Limb (tissue), 2 donors: ENCODE measurements at regions not wholly inside any gene's neighbourhood (a gene's known extent, or its start where the extent isn't known, plus 50 kb on each side); places are given as distances from the start of the nearest gene placed in this dataset.

Source experiments
- DNase-seq, 2 donors: peaks; one replicate each; pipeline ENCODE4 v3.0.0-alpha.2; 2016; ENCODE audit errors: extremely low spot score in 2 of 2

DNA sequence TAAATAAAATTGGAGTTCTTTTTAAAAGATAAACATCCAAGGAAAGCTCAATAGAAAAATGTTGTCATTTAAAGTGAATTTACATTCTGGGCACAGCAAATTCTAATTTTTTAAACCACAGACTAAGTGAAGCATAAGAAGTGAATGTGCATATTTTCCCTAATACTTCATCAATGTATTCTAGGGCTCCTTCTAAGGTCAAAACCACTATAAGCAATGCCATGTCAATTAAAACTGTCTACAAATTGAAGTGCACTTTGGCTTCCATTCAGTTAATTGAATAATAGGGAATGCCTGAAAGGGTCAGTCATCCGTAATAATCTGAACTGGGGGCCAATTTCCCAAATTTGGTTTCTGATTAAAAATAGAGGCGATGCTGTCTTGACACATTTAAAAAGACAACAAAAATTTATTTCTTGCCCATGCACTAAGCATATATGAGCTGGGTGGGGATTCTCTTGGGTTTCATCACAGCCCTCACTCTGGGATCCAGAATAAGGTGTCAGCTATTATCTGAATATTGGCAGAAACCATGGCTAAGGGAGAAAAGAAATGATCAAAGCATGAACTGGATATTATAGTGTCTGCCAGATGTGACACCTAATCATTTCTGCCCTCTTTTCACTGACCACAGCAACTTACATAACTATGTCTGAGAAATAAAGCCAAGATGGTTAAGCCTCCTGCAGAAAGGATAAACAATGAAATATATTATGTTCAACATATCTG is 660.6 kb upstream of the B3GALT2 start:
- DNase-seq: no peak

DNA sequence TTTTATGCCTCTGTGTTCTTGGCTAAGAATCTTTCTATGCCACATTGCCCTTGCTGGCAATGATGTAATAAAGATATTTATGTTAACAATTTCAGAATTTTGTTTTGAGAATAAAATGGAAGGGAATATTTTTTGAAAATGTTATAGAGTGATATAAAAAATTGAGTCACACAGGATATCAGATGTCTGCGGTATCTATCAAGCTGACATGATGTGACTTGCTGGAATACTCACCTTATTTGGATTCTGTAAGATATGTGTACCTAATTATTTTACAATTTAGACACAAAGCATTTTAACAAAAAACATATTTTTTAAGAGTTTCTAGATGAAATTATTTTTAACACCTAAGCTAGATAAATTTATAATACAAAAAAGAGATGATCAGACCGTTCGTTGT is 660.0 kb upstream of the B3GALT2 start:
- no peak for DNase-seq

DNA sequence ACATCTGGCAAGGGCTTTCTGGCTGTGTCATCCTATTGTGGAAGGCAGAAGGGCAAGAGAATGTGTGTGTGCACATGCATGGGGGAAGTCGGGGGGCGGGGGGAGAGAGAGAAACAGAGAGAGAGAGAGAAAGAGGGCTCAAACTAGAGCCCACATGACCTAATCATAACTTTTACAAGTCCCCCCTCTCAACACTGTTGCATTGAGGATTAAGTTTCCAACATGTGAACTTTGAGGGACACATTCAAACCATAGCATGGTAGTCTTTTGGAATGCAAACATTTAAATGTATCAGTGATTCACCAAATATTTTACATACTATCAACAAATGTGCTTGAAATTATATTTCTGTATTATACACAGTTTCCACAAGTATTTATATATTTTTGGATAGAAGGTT is 655.4 kb upstream of the B3GALT2 start:
- no peak for DNase-seq

DNA sequence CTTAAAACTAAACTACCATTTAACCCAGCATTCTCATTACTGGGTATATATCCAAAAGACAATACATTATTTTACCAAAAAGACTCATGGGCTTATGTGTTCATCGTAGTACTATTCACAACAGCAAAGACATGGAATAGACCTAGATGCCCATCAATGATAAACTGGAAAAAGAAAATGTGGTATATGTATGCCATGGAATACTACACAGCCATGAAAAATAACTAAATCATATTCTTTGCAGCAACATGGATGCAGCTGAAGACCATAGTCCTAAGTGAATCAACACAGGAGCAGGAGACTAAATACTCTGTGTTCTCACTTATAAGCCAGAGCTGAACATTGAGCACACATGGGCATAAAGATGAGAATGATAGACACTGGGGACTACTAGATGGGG is 645.1 kb upstream of the B3GALT2 start:
- DNase-seq: no peak

DNA sequence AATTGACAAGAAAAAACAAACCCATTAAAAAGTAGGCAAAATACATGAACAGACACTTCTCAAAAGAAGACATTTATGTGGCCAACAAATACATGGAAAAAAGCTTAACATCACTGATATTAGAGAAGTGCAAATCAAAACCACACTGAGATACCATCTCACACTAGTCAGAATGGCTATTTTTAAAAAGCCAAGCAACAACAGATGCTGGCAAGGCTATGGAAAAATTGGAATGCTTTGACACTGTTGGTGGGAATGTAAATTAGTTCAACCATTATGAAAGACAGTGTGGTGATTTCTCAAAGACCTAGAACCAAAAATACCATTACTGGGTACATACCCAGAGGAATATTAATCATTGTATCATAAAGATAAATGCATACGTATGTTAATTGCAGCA is 641.1 kb upstream of the B3GALT2 start:
- no peak for DNase-seq

DNA sequence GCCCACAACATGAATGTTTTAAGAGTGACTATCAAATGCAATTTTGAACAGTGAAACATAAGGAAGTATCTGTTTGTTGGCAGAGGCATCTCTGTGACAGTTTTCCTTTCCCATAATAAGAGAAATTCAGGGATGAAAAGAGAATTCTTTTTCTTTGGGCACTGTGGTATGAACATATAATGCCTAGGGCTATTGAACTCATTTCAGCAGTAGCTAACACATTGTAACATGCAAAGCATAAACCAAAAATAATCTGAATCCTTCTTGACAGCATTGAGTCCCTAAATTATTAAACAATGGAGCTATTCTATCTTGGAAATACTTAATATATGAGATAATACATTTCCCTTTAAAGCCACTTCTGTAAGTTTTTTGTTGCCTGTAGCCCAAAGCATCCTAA is 633.0 kb upstream of the B3GALT2 start:
- no peak for DNase-seq

DNA sequence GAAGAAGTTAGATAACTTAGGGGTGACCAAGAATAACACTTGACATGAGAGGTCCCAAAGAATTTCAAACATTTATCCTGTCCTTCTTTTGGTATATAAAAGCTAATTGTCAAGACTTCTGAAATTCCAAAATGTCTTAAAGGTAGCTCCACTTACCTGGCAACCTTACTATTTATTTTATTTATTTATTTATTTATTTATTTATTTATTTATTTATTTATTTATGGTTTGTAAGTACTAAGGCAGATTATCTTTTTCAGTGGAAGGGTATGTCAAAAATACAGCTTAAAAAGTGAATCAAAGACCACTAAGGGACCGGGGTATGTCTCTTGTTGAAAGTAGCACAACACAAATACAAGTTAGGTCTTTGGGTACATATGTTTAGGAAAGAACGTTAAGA is 620.8 kb upstream of the B3GALT2 start:
- DNase-seq: no peak

DNA sequence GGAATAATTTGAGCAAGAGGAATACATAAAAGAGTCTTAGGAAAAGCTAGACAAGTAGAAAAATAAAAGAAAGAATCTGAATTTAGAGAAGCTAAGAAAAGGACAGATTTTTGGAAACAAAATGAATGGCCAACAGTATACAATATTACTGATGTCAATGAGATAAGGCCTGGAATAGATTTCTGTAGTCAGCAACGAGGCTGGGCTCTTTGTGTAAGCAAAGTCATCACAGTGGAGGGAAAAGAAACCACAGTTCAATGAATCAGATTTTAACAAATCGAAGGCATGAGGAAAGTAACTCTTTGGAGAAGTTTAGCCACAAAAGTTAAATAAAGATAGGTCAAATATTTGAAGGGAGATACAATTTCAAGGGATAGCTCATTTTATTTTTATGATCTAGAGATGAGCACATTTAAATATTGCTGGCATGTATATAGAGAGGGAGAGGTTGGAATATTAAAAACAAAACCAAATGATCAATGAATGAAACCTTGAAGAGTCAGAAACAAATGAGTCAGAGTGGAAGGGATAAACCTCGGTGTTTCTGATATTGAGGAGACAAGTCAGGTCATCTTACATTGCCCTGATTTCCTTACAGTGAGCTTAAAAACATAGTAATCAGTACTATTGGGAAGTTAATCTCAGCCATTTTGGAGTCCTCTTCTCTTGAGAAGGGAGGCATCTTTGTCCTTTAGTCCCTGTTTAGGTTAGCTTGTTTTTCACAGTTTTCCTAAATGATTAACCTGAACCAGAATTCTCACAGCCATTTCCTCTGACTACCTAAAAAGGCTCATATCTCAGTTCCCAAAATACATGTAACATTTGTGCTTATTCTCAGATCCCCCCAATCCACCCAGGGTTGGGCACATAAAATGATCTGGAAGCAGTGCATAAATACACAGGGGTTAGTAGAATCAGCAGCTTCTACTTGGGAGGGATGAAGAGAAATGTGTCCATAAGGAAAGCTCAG is 620.0 kb upstream of the B3GALT2 start:
- DNase-seq: no peak

DNA sequence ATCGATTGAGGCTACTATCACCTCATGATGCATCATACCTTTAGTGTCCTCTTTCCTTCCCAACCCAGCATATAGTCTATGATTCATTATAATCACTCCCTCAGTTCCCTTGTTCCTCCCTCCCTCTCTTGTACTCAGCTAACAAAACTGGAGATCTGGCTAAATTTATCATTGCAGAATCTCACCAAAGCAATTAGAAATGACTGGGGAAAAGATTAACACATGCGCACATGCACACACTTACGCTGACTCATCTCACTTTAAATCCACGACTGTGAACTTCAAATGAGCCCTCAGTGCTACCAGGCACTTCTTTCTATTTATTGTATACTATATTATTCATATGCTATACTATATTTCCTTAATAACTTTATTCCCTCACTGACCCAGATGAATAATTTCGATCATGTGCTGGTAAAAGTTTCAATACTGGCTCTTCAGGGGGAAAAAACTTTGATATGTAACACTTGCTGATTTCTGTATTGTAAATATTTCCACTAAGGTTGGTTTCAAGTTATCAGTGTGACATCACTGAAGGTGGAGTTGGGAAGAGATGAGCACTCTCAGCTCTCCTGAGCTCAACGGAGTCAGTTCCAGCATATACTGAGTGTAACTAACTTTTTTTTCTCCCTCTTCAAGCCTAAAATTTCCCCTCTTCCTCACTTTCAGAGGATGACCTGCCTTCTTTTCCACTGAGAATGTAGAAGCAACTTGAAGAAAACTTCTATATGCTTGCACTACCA is 613.7 kb upstream of the B3GALT2 start:
- no peak for DNase-seq

DNA sequence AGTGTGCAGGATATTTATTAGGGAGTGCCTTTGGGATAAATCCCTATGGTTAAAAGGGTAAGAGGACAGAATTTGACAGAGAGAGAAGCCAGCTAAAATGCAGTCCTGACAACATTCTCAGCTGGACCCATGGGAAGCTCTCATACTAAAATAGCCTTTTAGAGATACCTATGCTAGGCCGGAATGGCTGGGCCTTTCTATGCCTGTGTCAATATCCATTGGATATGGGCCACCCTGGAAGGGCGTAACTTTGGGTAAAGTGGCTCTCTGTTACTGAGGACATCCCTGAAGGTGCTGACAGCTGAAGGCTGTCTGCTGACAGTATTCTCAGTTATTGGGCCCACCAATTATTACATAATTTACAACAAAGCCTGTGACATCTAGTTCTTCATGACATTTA is 613.0 kb upstream of the B3GALT2 start:
- DNase-seq: no peak

DNA sequence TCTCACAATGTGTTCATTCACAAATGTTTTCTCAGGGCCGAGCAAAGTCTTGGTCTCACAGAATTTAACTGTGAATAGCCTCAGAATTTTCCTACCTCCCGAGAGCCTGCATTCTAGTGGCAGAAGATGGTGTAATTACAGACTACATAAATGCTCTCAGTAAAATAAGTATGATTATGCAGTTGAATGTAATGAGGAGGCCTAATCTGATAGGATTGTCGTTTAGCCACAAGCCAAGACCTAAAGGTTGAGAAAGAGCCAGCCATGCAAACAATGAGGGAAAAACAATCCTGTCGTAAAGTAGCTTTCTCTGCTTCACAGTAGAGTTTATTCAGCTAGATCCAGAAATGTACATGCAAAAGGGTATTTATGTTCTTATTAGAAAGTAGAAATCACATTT is 607.8 kb upstream of the B3GALT2 start:
- no peak for DNase-seq

DNA sequence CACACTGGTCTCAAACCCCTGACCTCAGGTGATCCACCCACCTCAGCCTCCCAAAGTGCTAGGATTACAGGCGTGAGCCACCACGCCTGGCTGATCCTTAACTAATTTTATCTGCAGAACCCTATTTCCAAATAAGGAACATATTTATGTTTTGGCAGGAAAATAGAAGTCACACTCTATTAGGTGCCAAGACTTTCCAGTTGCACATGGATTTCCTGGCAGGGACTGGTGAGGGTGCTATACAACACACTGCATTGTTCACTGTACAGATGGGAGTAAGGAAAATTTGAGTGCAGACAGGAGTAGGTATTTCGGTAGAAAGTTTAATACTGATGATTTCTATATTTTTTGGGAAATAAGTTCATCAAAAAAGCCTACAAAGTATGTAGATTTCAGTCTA is 605.3 kb upstream of the B3GALT2 start:
- no peak for DNase-seq

DNA sequence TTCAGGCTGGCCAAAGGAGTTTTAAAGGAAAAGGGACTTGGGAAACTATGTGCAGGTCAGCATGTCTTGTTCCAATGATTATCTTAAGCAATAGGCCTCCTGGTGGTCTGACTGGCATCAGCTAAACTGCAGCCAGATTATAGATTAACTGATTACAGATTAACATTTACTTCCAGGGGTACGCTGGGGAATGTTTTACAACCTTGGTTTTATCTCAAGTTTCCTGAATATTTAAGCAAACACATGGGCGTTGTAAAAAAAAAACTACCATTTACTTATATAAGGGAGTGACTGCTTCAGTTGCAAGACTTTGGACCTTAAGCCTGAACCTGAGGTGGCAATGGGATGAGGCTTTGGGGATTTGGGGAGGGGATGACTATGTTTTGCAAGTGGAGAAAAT is 600.6 kb upstream of the B3GALT2 start:
- no peak for DNase-seq

DNA sequence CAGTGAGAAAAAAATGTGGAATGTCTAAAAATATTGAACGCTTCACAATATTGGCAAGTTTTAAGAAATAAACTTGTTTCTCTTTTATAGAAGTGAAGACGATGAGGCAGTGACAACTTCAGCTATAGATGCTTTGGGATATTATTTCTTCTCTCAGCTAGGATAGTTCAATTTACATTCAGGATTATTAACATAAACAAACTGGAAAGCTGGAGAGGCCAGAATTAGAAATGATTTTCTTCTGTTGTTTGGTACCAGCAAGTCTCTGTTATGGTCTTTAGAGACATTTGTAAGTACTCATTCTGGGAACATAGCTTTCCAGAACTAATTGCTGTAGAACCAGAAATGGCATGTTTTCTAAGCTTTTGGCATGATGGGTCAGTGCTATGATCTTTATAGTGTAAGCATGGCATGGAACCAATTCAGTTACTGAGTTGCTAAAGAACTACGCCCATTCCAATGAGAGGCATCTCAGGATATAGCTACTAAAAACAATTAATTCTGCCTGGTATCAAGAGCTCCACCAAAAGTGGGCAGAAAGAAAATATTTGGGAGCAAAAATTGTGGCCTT is 599.5 kb upstream of the B3GALT2 start:
- DNase-seq: no peak

DNA sequence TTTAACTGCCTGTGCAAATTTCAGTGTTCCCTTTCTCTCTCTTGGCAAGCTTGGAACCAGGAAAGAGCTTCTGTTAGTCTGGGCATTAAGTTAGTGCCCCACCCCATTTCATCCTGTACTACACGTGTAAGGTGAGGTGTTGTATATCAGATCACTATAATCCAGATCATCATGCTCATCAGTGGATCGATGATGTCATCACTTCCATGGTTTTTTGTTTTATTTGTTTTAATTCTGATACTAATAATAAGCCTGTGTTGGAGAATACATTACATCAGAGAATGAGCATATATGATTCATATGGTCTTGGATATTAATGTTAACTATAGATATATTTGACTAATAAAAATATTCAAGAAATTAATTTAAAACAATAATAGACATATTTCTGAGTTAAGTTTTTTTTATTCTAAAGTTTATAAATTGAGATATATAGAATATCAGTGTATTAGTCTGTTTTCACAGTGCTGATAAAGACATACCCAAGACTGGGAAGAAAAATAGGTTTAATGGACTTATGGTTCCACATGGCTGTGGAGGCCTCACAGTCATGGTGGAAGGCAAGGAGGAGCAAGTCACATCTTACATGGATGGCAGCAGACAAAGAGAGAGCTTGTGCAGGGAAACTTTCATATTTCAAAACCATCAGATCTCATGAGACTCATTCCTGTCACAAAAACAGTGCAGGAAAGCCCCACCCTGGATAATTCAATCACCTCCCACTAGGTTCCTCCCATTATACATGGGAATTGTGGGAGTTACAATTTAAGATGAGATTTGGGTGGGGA is 588.3 kb upstream of the B3GALT2 start:
- DNase-seq: no peak

DNA sequence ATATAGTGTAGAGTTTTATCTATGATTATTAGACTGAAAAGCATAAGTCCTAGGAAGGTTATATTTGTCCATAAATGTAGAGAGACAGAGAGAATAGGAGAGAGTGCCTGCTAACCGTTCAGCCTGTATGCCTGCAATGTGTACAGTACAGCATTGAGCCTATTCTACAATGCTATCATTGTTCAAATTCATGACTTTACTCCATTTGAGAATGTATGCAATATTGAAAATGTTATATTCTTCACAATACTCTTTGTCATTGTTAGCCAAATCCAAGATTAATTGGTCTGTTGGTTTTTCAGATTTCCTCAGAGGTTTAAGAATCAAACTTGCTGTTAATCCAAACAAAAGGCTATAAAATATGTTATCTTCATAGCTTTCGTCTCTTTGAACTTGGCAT is 585.2 kb upstream of the B3GALT2 start:
- no peak for DNase-seq

DNA sequence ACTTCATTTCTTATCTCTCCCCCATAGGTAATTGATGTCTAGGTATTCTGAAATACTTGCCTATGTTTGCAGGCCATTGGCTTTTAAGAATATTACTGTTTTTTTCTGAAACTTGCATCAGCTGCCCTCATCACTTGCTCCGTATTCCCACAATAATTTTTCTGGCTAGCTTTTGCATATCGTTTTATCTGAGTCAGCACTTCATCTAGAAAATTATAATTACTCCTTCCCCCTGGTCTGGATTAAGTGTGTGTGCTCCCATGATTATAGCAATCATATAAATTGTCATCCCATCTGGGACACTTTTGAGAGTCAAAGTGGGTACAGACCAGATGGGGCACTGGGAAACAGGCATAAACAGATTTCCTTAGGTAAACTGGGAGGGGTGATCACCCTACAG is 583.2 kb upstream of the B3GALT2 start:
- DNase-seq: no peak

DNA sequence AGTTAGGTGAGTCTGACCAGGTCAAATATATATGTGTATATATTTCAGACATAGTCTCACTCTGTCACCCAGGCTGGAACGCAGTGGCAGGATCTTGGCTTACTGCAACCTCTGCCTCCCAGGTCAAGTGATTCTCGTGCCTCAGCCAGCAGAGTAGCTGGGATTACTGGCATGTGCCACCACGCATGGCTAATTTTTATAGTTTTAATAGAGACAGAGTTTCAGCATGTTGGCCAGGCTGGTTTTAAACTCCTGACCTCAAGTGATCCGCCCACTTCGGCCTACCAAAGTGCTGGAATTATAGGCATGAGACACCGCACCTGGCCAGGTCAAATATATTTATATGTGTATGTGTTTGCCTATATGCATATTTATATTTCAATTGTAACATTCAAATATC is 581.5 kb upstream of the B3GALT2 start:
- DNase-seq: no peak

DNA sequence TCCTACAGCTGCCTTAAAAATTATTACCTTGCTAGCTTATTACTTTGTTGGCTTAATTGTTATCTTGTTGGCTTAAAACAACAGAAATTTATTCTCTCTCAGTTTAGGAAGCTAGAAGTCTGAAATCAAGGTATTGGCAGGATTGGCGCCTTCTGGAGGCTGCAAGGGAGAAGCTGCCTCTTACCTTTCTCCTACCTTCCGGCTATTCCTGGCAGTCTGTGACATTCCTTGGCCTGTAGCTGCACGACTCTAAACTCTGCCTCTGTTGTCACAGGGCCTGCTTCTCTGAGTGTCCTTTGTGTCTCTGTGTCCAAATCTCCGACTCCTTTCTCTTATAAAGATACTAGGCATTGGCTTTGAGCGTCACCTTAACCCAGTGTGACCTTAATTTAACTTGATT is 579.9 kb upstream of the B3GALT2 start:
- DNase-seq: no peak

DNA sequence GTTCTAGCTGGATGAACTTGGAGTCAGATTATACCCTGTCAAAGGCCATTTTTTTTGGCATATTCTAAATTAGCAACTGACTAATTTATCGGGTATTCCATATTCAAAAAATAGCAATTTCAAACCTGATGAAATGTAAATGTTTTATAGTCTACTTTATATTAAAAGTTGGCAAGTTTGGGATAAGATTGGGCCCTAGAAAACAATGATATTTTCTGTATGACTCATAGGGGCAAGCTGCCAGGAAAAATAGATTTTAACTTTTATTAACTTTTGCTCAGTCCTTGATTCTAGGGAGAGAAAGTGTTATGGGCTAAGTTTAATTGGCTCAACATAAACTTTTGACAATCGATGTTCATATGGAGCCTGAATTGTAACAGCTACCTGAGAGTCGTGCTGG is 576.9 kb upstream of the B3GALT2 start:
- DNase-seq: no peak

DNA sequence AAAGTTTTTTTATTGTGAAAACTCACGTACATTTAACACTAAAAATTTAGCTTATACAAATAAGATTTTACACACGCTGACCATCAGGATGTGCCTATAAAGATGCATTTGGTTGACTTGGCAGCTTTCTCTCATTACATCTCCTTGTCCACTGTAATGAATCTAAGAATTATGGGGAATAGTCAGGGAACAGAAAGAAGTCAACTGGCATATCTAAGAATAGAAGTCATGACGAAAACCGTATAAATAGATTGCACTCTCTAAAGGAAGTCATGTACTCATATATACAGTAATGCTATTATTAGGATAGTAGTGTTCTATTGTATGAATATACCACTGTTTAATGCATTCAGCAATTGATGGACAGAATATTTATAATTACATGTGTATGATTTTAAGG is 575.8 kb upstream of the B3GALT2 start:
- peak in 1 of 2 donors; percentile 15 for DNase-seq
